ENCODE measurements at regions not wholly inside any gene's neighbourhood (a gene's known extent, or its start where the extent isn't known, plus 50 kb on each side); places are given as distances from the start of the nearest gene placed in this dataset.

- no peak for TF ChIP-seq ZNF274 (IDR thresholded peaks at IDR 0.05; ENCODE audit: low read depth, low read length)
- no peak for TF ChIP-seq SUZ12 (IDR thresholded peaks at IDR 0.05; ENCODE audit: extremely low read depth, insufficient read depth, insufficient read length)
- no peak for TF ChIP-seq YY1 (IDR thresholded peaks at IDR 0.05; ENCODE audit: insufficient read depth, insufficient read length)
Observed at GRCh38 chr7:49137978-49138377, 213.6 kb downstream of the CDC14C start.
